ENCODE measurements at regions not wholly inside any gene's neighbourhood (a gene's known extent, or its start where the extent isn't known, plus 50 kb on each side); places are given as distances from the start of the nearest gene placed in this dataset.
A peak's percentile ranks its signal among the peaks of the same experiment; 100 is the strongest.

GRCh38 chr22:35154937-35155387, 89.0 kb downstream of the ISX start:
- TF ChIP-seq CTCF (IDR thresholded peaks at IDR 0.05) (peak in 4 of 7 experiments; percentile 24 to 54 (median 45)), POLR2A (IDR thresholded peaks at IDR 0.05) (no peak)

Measured in stomach (tissue), 4 donors.